ENCODE measurements at regions not wholly inside any gene's neighbourhood (a gene's known extent, or its start where the extent isn't known, plus 50 kb on each side); places are given as distances from the start of the nearest gene placed in this dataset.
"Not testable (repeated sequence)": the region's sequence is repeated elsewhere in the genome, so short reads cannot be mapped to it uniquely, and the experiment has no call there.

- DNase-seq (ENCODE audit: low read depth), result no peak
Observed at GRCh38 chr5:160479220-160479619, 57.6 kb downstream of the PTTG1 start.

- peak; percentile 77 for DNase-seq (ENCODE audit: low read depth)
Observed at GRCh38 chr5:160479926-160480325, 58.3 kb downstream of the PTTG1 start.

- DNase-seq (ENCODE audit: low read depth), result no peak
Observed at GRCh38 chr5:160480652-160481051, 59.0 kb downstream of the PTTG1 start.

- DNase-seq (ENCODE audit: low read depth), result no peak
Observed at GRCh38 chr5:160484678-160485077, 63.0 kb downstream of the PTTG1 start.

- no peak for DNase-seq (ENCODE audit: low read depth)
Observed at GRCh38 chr5:160485364-160485969, 63.8 kb downstream of the PTTG1 start.

- no peak for DNase-seq (ENCODE audit: low read depth)
Observed at GRCh38 chr5:160486573-160486972, 64.9 kb downstream of the PTTG1 start.

- DNase-seq (ENCODE audit: low read depth), result no peak
Observed at GRCh38 chr5:160488394-160489325, 67.0 kb downstream of the PTTG1 start.

GRCh38 chr5:160491438-160491837, 69.8 kb downstream of the PTTG1 start:
- no peak for DNase-seq (ENCODE audit: low read depth)

GRCh38 chr5:160492565-160492964, 70.9 kb downstream of the PTTG1 start:
- no peak for DNase-seq (ENCODE audit: low read depth)

GRCh38 chr5:160493806-160494338, 72.2 kb downstream of the PTTG1 start:
- no peak for DNase-seq (ENCODE audit: low read depth)

GRCh38 chr5:160494451-160494850, 72.8 kb downstream of the PTTG1 start:
- DNase-seq (ENCODE audit: low read depth), result no peak

- no peak for DNase-seq (ENCODE audit: low read depth)
Observed at GRCh38 chr5:160496334-160496733, 74.7 kb downstream of the PTTG1 start.

GRCh38 chr5:160496784-160497183, 75.1 kb downstream of the PTTG1 start:
- DNase-seq (ENCODE audit: low read depth), result no peak

- DNase-seq (ENCODE audit: low read depth), result no peak
Observed at GRCh38 chr5:160497878-160498277, 76.2 kb downstream of the PTTG1 start.

GRCh38 chr5:160498441-160499043, 76.9 kb downstream of the PTTG1 start:
- not testable (repeated sequence) for DNase-seq (ENCODE audit: low read depth)

- no peak for DNase-seq (ENCODE audit: low read depth)
Observed at GRCh38 chr5:160500786-160501779, 79.4 kb downstream of the PTTG1 start.

- no peak for DNase-seq (ENCODE audit: low read depth)
Observed at GRCh38 chr5:160504906-160505305, 83.3 kb downstream of the PTTG1 start.

- DNase-seq (ENCODE audit: low read depth), result peak; percentile 54
Observed at GRCh38 chr5:160506006-160507004, 84.7 kb downstream of the PTTG1 start.

- DNase-seq (ENCODE audit: low read depth), result no peak
Observed at GRCh38 chr5:160507221-160507721, 85.6 kb downstream of the PTTG1 start.

GRCh38 chr5:160508780-160509361, 87.2 kb downstream of the PTTG1 start:
- peak; percentile 70 for DNase-seq (ENCODE audit: low read depth)

Measured in fibroblast of gingiva (primary cell).